Transverse colon (tissue), 4 donors: ENCODE measurements at regions not wholly inside any gene's neighbourhood (a gene's known extent, or its start where the extent isn't known, plus 50 kb on each side); places are given as distances from the start of the nearest gene placed in this dataset.

ENCODE experiments used
- DNase-seq: peaks from one replicate; pipeline ENCODE4 v3.0.0-alpha.2; 2019
- H3K27ac ChIP-seq, 4 donors: fragments of 200-600 bp; sonication (generic); 2 replicates each; pipeline ENCODE4 v1.5.1; 2016 to 2018; ENCODE audit warnings: inconsistent platforms in 4 of 4
- H3K27me3 ChIP-seq: fragments of 200-600 bp; sonication (generic); 2 replicates; pipeline ENCODE4 v1.5.1; 2017; ENCODE audit warnings: inconsistent platforms
- H3K36me3 ChIP-seq, 4 donors: fragments of 200-600 bp; sonication (generic); 2 replicates each; pipeline ENCODE4 v1.5.1; 2017 to 2019; ENCODE audit warnings: inconsistent platforms in 4 of 4
- H3K4me1 ChIP-seq, 4 donors: fragments of 200-600 bp; sonication (generic); 2 replicates each; pipeline ENCODE4 v1.5.1; 2017 to 2020; ENCODE audit warnings: inconsistent platforms in 4 of 4
- H3K4me3 ChIP-seq, 4 donors: fragments of 200-600 bp; sonication (generic); 1 replicate in 1 of 4; 2 replicates in 3 of 4; pipeline versions ENCODE4 v1.5.1 to v1.6.1; 2017 to 2019; ENCODE audit warnings: inconsistent platforms in 4 of 4
- H3K9me3 ChIP-seq, 2 donors: fragments of 200-600 bp; sonication (generic); 2 replicates each; pipeline ENCODE4 v1.5.1; 2017 to 2019; ENCODE audit warnings: inconsistent platforms in 2 of 2
- CTCF ChIP-seq, 5 experiments: fragments of 200-600 bp in 3 of 5; fragments of 450-650 bp in 2 of 5; sonication (generic) in 3 of 5; IDR thresholded peaks; 1 replicate in 2 of 5; 2 replicates in 3 of 5; pipeline ENCODE4 v1.5.1; 2016 to 2017; ENCODE audit warnings: antibody characterized with exemption in 5 of 5, inconsistent platforms in 3 of 5, mild to moderate bottlenecking in 2 of 5, moderate library complexity in 1 of 5
- EP300 ChIP-seq: sonication (generic); formaldehyde crosslinking; IDR thresholded peaks from one replicate; pipeline ENCODE4 v1.6.1; 2017; ENCODE audit warnings: antibody characterized with exemption, low read depth
- POLR2A ChIP-seq: fragments of 450-650 bp; IDR thresholded peaks from one replicate; pipeline ENCODE4 v1.6.1; 2016; ENCODE audit warnings: antibody characterized with exemption, mild to moderate bottlenecking, moderate library complexity
- POLR2AphosphoS5 ChIP-seq, 3 donors: sonication (generic); formaldehyde crosslinking; IDR thresholded peaks; one replicate each; pipeline ENCODE4 v1.6.1; 2016; ENCODE audit warnings: antibody characterized with exemption in 3 of 3
- WGBS, 2 donors: methylation state at CpG; one replicate each; pipeline ENCODE4 v1.1.5; 2018; ENCODE audit warnings: low coverage in 1 of 2; 5-methylcytosine and 5-hydroxymethylcytosine counted together
- in situ Hi-C, 4 donors: fragments of 200-750 bp; cut with MboI; loops; one replicate each; pipeline versions ENCODE4 v1.15.0 to v1.15.1; 2017; ENCODE audit warnings: low sequenced_read_pairs in 3 of 4, low pct_ligation_motif_present in 1 of 4, low pct_unique_long_range_greater_than_20kb in 1 of 4
- intact Hi-C: fragments of 100-400 bp; cut with DNase I; formaldehyde crosslinking; loops from one replicate; pipeline ENCODE4 v1.15.1; 2023; ENCODE audit warnings: low total_unique reads

- in situ Hi-C loops: no loop called here
- Histone ChIP-seq H3K4me1 (no peaks in the 10 kb centered on the region), H3K27me3 (no peaks in the 10 kb centered on the region), H3K27ac (no peak overlapping the region), H3K9me3 (no peaks in the 10 kb centered on the region), H3K4me3 (no peak overlapping the region), H3K36me3 (no peaks in the 10 kb centered on the region)
- DNase-seq: no peak
- intact Hi-C loops: no loop called here
- TF ChIP-seq POLR2AphosphoS5 (IDR thresholded peaks at IDR 0.05) (no peak), EP300 (no peak), CTCF (IDR thresholded peaks at IDR 0.05) (no peak), POLR2A (no peak)
Measured at GRCh38 chr15:35783203-35783602, 237.2 kb upstream of the DPH6 start.

- WGBS, 2 donors: 0 to 62% methylated on average over 1 to 2 of the region's 2 CpGs
- H3K4me3 ChIP-seq: no peak overlapping the region
- no peaks in the 10 kb centered on the region for H3K9me3 ChIP-seq
- TF ChIP-seq EP300 (no peak), CTCF (IDR thresholded peaks at IDR 0.05) (no peak), POLR2A (no peak), POLR2AphosphoS5 (IDR thresholded peaks at IDR 0.05) (no peak)
- in situ Hi-C loops (no loop called here), intact Hi-C loops (no loop called here)
- no peak for DNase-seq
- H3K4me1 ChIP-seq: no peaks in the 10 kb centered on the region
- no peaks in the 10 kb centered on the region for H3K36me3 ChIP-seq
- no peak overlapping the region for H3K27ac ChIP-seq
- no peaks in the 10 kb centered on the region for H3K27me3 ChIP-seq
Measured at GRCh38 chr15:35784745-35785144, 238.8 kb upstream of the DPH6 start.

- Histone ChIP-seq H3K4me3 (no peak overlapping the region), H3K9me3 (no peaks in the 10 kb centered on the region), H3K27me3 (no peaks in the 10 kb centered on the region), H3K4me1 (no peaks in the 10 kb centered on the region), H3K36me3 (no peaks in the 10 kb centered on the region), H3K27ac (no peak overlapping the region)
- intact Hi-C loops: no loop called here
- no peak for TF ChIP-seq EP300
- TF ChIP-seq POLR2AphosphoS5 (IDR thresholded peaks at IDR 0.05): no peak
- no peak for TF ChIP-seq POLR2A
- TF ChIP-seq CTCF (IDR thresholded peaks at IDR 0.05): no peak
- in situ Hi-C loops: no loop called here
- 46 to 77% methylated on average over 5 to 6 of the region's 6 CpGs for WGBS, 2 donors
- DNase-seq: no peak
Measured at GRCh38 chr15:35810007-35810406, 264.0 kb upstream of the DPH6 start.

- H3K9me3 ChIP-seq: no peaks in the 10 kb centered on the region
- no peak overlapping the region for H3K27ac ChIP-seq
- no peaks in the 10 kb centered on the region for H3K36me3 ChIP-seq
- no peak for DNase-seq
- H3K4me1 ChIP-seq: no peaks in the 10 kb centered on the region
- in situ Hi-C loops (no loop called here), intact Hi-C loops (no loop called here)
- no peak overlapping the region for H3K4me3 ChIP-seq
- TF ChIP-seq CTCF (IDR thresholded peaks at IDR 0.05) (no peak), POLR2AphosphoS5 (IDR thresholded peaks at IDR 0.05) (no peak), POLR2A (no peak), EP300 (no peak)
- no peaks in the 10 kb centered on the region for H3K27me3 ChIP-seq
- 75 to 89% methylated on average over 2 of the region's 2 CpGs for WGBS, 2 donors
Measured at GRCh38 chr15:35813573-35813972, 267.6 kb upstream of the DPH6 start.
